Heart left ventricle (tissue), 16 donors: ENCODE measurements at regions not wholly inside any gene's neighbourhood (a gene's known extent, or its start where the extent isn't known, plus 50 kb on each side); places are given as distances from the start of the nearest gene placed in this dataset.

Source experiments
- ATAC-seq, 4 donors: fragments of 200-7000 bp; cut with Tn5 transposase; one replicate each; pipeline ENCODE4 v1.9.1; 2020 to 2022; ENCODE audit warnings: moderate library complexity in 4 of 4, mild to moderate bottlenecking in 3 of 4, moderate number of reproducible peaks in 1 of 4
- DNase-seq, 5 donors: peaks; one replicate each; pipeline ENCODE4 v3.0.0-alpha.2; 2020
- H3K27ac ChIP-seq, 12 donors: fragments of 200-600 bp; sonication (generic) in 4 of 12; one replicate each; pipeline versions ENCODE4 v1.5.0 to v1.8.0; 2016 to 2022; ENCODE audit warnings: mild to moderate bottlenecking in 2 of 12
- H3K27me3 ChIP-seq, 9 donors: fragments of 200-600 bp; sonication (generic) in 2 of 9; one replicate each; pipeline versions ENCODE4 v1.5.1 to v1.8.0; 2016 to 2022; ENCODE audit warnings: mild to moderate bottlenecking in 3 of 9
- H3K36me3 ChIP-seq, 9 donors: fragments of 200-600 bp; sonication (generic) in 2 of 9; one replicate each; pipeline versions ENCODE4 v1.5.0 to v1.8.0; 2018 to 2022; ENCODE audit warnings: mild to moderate bottlenecking in 2 of 9
- H3K4me1 ChIP-seq, 12 donors: fragments of 200-600 bp; sonication (generic) in 4 of 12; one replicate each; pipeline versions ENCODE4 v1.5.0 to v1.8.0; 2016 to 2022; ENCODE audit warnings: mild to moderate bottlenecking in 3 of 12
- H3K4me3 ChIP-seq, 12 donors: fragments of 200-600 bp; sonication (generic) in 4 of 12; one replicate each; pipeline versions ENCODE4 v1.5.0 to v1.8.0; 2017 to 2022; ENCODE audit warnings: mild to moderate bottlenecking in 9 of 12, moderate library complexity in 4 of 12
- H3K9me3 ChIP-seq, 12 donors: fragments of 200-600 bp; sonication (generic) in 4 of 12; one replicate each; pipeline versions ENCODE4 v1.5.0 to v1.8.0; 2016 to 2022; ENCODE audit warnings: mild to moderate bottlenecking in 1 of 12
- POLR2A ChIP-seq, 2 donors: fragments of 450-650 bp; IDR thresholded peaks; one replicate each; pipeline ENCODE4 v1.6.1; 2017; ENCODE audit warnings: antibody characterized with exemption in 2 of 2, mild to moderate bottlenecking in 2 of 2, moderate library complexity in 2 of 2
- WGBS, 4 donors: extraction: QIAGEN DNeasy Blood & Tissue Kit in 2 of 4; methylation state at CpG; one replicate each; pipeline versions ENCODE4 v1.1.5 to v1.1.7; 2013 to 2018; 5-methylcytosine and 5-hydroxymethylcytosine counted together
- intact Hi-C, 10 donors: fragments of 100-400 bp; cut with DNase I; formaldehyde crosslinking; loops; one replicate each; pipeline versions ENCODE4 v1.11.1 to v1.14.2; 2022
- TF ChIP-seq, protein P1 (sequence below), 12 donors: fragments of 200-600 bp; sonication (generic) in 4 of 12; IDR thresholded peaks; one replicate each; pipeline versions ENCODE4 v1.5.0 to v1.8.0; 2018 to 2022; ENCODE audit warnings: antibody characterized with exemption in 12 of 12, mild to moderate bottlenecking in 5 of 12
- donor health status: ischemic (EF 13 %, LVEDD 7.1; RV severe dilation, severe dysfunction).
- donor health status: healthy with polysubstance abuse.
- donor health status: DM: no; HTN: yes; CAD: no.
- donor health status: DM: no; HTN: no; CAD: no.
- donor health status: ischemic (EF 25% LVEDD 6.9; RV normal size, moderate dysfunction).
- donor health status: ischemic (EF 25% LVEDD 5.7; RV mildly dilated, moderate dysfunction).
- donor health status: healthy.
- donor health status: DM: yes; HTN: yes; CAD: no.
- donor health status: ischemic (EF 35%, LVEDD 5.7; RV mildly dilated, moderate dysfunction).
- donor health status: nonischemic (EF 11% LVEDD 7.7; RV severe dilation, severe dysfunction).
- donor health status: DM: yes; HTN: yes; CAD: no.
- donor health status: PGD.
- donor health status: ischemic (EF 29% LVEDD 5.4; RV normal size, mild dysfunction).
- donor health status: nonischemic (EF 23%, LVEDD 6.1; RV moderate dilation, normal function).

DNA sequence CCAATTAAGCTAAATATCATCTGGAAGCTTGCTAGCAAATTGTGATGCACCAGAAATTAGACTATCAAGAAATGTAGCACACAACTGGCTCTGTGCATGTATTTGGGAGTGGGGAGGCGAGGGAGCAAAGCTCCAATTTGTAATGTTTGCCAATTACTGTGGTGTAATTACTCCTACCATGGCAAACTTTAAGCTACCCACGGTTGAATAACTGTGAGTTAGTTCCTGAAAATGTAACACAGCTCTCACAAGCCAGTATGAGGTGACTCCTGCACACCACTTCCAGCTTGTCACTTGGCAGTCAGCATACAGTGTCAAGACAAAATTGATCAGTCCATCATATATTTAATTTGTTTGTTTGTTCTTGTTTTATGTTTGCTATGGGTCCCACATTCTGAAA is 141.2 kb downstream of the TM2D1 start:
- H3K9me3 ChIP-seq: no peaks in the 10 kb centered on the region
- TF ChIP-seq POLR2A (IDR thresholded peaks at IDR 0.05): no peak
- TF ChIP-seq, protein P1, sequence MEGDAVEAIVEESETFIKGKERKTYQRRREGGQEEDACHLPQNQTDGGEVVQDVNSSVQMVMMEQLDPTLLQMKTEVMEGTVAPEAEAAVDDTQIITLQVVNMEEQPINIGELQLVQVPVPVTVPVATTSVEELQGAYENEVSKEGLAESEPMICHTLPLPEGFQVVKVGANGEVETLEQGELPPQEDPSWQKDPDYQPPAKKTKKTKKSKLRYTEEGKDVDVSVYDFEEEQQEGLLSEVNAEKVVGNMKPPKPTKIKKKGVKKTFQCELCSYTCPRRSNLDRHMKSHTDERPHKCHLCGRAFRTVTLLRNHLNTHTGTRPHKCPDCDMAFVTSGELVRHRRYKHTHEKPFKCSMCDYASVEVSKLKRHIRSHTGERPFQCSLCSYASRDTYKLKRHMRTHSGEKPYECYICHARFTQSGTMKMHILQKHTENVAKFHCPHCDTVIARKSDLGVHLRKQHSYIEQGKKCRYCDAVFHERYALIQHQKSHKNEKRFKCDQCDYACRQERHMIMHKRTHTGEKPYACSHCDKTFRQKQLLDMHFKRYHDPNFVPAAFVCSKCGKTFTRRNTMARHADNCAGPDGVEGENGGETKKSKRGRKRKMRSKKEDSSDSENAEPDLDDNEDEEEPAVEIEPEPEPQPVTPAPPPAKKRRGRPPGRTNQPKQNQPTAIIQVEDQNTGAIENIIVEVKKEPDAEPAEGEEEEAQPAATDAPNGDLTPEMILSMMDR (IDR thresholded peaks at IDR 0.05): no peak
- WGBS, 4 donors: 73 to 90% (median 89%) methylated on average over 2 of the region's 2 CpGs
- intact Hi-C loops: loop anchor here in 6 of 10 donors (10.0 kb wide), 4 partner anchors 109 to 609 kb away; no protein-coding TSS in a partner anchor
- H3K27ac ChIP-seq: no peak overlapping the region
- H3K4me3 ChIP-seq: no peak overlapping the region
- ATAC-seq (no peak), DNase-seq (no peak)
- peaks cover 0 to 3% (median 0%) of the 10 kb centered on the region in 12 donors for H3K4me1 ChIP-seq
- no peaks in the 10 kb centered on the region for H3K36me3 ChIP-seq
- H3K27me3 ChIP-seq: no peaks in the 10 kb centered on the region

DNA sequence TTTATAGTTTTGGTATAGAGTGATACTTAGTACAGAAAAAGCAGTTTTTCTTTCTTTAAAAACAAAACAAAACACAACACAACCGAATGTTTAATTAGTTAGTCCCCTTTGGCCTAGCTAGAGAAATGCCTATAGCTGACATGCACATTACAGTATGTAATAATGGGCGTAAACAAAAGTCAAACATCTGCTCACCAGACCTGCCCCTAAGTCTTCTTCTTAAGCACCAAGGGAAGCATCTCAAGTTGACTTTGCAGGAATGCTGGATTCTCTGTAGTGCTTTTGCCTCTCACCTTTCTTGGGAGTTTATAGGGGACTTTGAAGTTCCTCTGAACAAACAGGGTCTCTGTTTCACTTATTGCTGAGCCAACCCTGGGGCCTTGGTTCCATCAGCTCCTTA is 143.7 kb downstream of the TM2D1 start:
- no peak for TF ChIP-seq POLR2A (IDR thresholded peaks at IDR 0.05)
- TF ChIP-seq, protein P1 (IDR thresholded peaks at IDR 0.05): no peak
- no peaks in the 10 kb centered on the region for H3K27me3 ChIP-seq
- peaks cover 0 to 3% (median 0%) of the 10 kb centered on the region in 12 donors for H3K4me1 ChIP-seq
- DNase-seq: no peak
- H3K36me3 ChIP-seq: no peaks in the 10 kb centered on the region
- no peaks in the 10 kb centered on the region for H3K9me3 ChIP-seq
- no peak for ATAC-seq
- no peak overlapping the region for H3K27ac ChIP-seq
- 78 to 95% (median 90%) methylated on average over 2 of the region's 2 CpGs for WGBS, 4 donors
- intact Hi-C loops: loop anchor here in 6 of 10 donors (10.0 kb wide), 4 partner anchors 106 to 606 kb away; no protein-coding TSS in a partner anchor
- no peak overlapping the region for H3K4me3 ChIP-seq

DNA sequence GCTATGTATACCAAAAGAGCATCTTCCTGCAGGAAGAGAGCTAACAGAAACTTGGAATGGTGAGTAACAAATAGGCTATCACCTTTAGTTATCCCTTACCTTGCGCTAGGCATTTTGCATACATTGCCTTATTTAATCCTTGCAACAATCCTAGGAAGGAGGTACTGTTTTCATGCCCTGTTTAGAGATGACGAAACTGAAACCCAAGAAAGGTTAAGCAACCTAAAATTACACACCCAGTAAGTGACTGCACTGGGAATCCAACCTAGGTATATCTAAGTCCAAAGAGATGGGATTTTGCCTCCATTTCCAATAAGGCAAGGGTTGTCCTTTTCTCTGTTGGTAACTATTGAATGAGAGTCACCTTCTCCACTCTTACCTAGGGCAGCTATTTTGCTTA is 144.5 kb downstream of the TM2D1 start:
- DNase-seq: no peak
- no peak for ATAC-seq
- Histone ChIP-seq H3K4me3 (no peak overlapping the region), H3K27me3 (no peaks in the 10 kb centered on the region), H3K4me1 (peaks cover 0 to 3% (median 0%) of the 10 kb centered on the region in 12 donors), H3K9me3 (no peaks in the 10 kb centered on the region), H3K36me3 (no peaks in the 10 kb centered on the region), H3K27ac (no peak overlapping the region)
- TF ChIP-seq, protein P1 (IDR thresholded peaks at IDR 0.05): no peak
- no peak for TF ChIP-seq POLR2A (IDR thresholded peaks at IDR 0.05)
- WGBS, 4 donors: 94 to 95% (median 95%) methylated on average over 2 of the region's 2 CpGs
- intact Hi-C loops: loop anchor here in 6 of 10 donors (10.0 kb wide), 4 partner anchors 106 to 606 kb away; no protein-coding TSS in a partner anchor

DNA sequence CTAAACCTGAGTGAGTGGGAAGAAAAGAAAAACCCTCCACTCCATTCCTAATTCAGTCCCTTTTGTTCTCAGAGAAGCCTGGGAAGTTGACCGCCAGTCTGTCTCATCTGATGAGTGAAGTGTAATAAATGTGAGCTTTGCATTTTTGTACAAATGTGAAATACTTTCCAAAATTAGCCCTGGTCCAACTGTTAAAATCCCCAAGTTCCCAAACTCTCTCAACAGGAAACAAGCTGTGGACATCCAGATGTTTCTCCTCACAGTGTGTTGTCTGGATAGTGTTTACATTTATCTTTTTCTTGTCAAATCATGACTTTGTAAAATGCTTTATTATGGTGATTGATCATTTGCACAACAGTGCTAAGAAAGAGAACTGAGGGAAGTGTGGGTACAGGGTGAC is 145.1 kb downstream of the TM2D1 start:
- Histone ChIP-seq H3K27ac (peak overlapping the region in 2 of 12 donors; percentile 24 to 48), H3K27me3 (no peaks in the 10 kb centered on the region), H3K36me3 (no peaks in the 10 kb centered on the region), H3K4me1 (peaks cover 0 to 3% (median 0%) of the 10 kb centered on the region in 12 donors), H3K9me3 (peaks cover 0 to under 1% (median 0%) of the 10 kb centered on the region in 12 donors), H3K4me3 (no peak overlapping the region)
- intact Hi-C loops: loop anchor here in 6 of 10 donors (10.0 kb wide), 4 partner anchors 105 to 605 kb away; no protein-coding TSS in a partner anchor
- peak in 3 of 4 donors; percentile 15 to 42 (median 34) for ATAC-seq
- TF ChIP-seq POLR2A (IDR thresholded peaks at IDR 0.05): no peak
- TF ChIP-seq, protein P1 (IDR thresholded peaks at IDR 0.05): no peak
- no peak for DNase-seq
- 72 to 80% (median 75%) methylated on average over 1 of the region's 1 CpG for WGBS, 4 donors
